GM19023 (cell line): ENCODE measurements at regions not wholly inside any gene's neighbourhood (a gene's known extent, or its start where the extent isn't known, plus 50 kb on each side); places are given as distances from the start of the nearest gene placed in this dataset.
"Not testable (repeated sequence)": the region's sequence is repeated elsewhere in the genome, so short reads cannot be mapped to it uniquely, and the experiment has no call there.

ENCODE experiments used
- ATAC-seq: cut with Tn5 transposase; IDR thresholded peaks from one replicate; pipeline ENCODE4 v1.9.1; 2021; ENCODE audit warnings: mild to moderate bottlenecking, moderate library complexity; ENCODE audit not compliant: unreplicated experiment

GRCh38 chr4:3878678-3879077 lies 112.5 kb downstream of the ADRA2C start:
- ATAC-seq = no peak

GRCh38 chr4:3879681-3880614 lies 113.8 kb downstream of the ADRA2C start:
- ATAC-seq = no peak

GRCh38 chr4:3880615-3881120 lies 114.5 kb downstream of the ADRA2C start:
- ATAC-seq = no peak

- ATAC-seq = not testable (repeated sequence)
These were observed 116.2 kb downstream of the ADRA2C start for GRCh38 chr4:3882316-3882885.

- ATAC-seq = not testable (repeated sequence)
These were observed 118.1 kb downstream of the ADRA2C start for GRCh38 chr4:3884261-3884660.

- ATAC-seq = not testable (repeated sequence)
These were observed 127.4 kb downstream of the ADRA2C start for GRCh38 chr4:3893590-3893989.

- ATAC-seq = not testable (repeated sequence)
These were observed 128.1 kb downstream of the ADRA2C start for GRCh38 chr4:3894086-3894959.

GRCh38 chr4:3896441-3896840 lies 130.3 kb downstream of the ADRA2C start:
- no peak for ATAC-seq

GRCh38 chr4:3896871-3897578 lies 130.8 kb downstream of the ADRA2C start:
- ATAC-seq = not testable (repeated sequence)

GRCh38 chr4:3898098-3898497 lies 131.9 kb downstream of the ADRA2C start:
- no peak for ATAC-seq

- not testable (repeated sequence) for ATAC-seq
These were observed 132.7 kb downstream of the ADRA2C start for GRCh38 chr4:3898928-3899327.

GRCh38 chr4:3904264-3904955 lies 138.2 kb downstream of the ADRA2C start:
- ATAC-seq = not testable (repeated sequence)

- not testable (repeated sequence) for ATAC-seq
These were observed 143.4 kb downstream of the ADRA2C start for GRCh38 chr4:3909616-3910015.

GRCh38 chr4:3910161-3910950 lies 144.2 kb downstream of the ADRA2C start:
- ATAC-seq = not testable (repeated sequence)

- ATAC-seq = no peak
These were observed 145.2 kb downstream of the ADRA2C start for GRCh38 chr4:3911252-3911856.

GRCh38 chr4:3914511-3914910 lies 148.3 kb downstream of the ADRA2C start:
- ATAC-seq = not testable (repeated sequence)

GRCh38 chr4:3919509-3919908 lies 153.3 kb downstream of the ADRA2C start:
- not testable (repeated sequence) for ATAC-seq

- ATAC-seq = not testable (repeated sequence)
These were observed 155.7 kb downstream of the ADRA2C start for GRCh38 chr4:3921902-3922301.
